NCI-H1092 (cell line): ENCODE measurements at regions not wholly inside any gene's neighbourhood (a gene's known extent, or its start where the extent isn't known, plus 50 kb on each side); places are given as distances from the start of the nearest gene placed in this dataset.

Experiments used
- DNase-seq: peaks from one replicate; lab custom pipeline; 2025; lab: John Stamatoyannopoulos, UW

DNA sequence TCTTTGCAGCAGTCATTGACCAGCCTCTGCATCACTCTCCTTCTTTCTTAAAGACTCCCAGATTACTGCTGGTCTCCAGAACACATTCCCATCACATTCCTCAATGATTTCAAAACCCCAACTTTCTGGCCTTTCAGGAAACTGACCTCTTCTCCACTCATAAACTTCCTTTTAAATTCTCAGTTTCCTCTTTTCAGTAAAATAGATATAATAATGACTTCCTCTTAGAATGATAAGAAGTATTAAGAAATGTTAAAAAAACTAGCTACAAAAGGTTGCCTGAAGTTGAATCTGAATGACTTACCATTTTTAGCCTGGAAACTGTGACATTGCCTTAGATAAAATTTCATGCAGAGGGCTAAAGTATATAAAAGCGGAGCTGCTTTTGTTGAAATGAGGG is 239.3 kb downstream of the OGFRL1 start:
- DNase-seq, result no peak

DNA sequence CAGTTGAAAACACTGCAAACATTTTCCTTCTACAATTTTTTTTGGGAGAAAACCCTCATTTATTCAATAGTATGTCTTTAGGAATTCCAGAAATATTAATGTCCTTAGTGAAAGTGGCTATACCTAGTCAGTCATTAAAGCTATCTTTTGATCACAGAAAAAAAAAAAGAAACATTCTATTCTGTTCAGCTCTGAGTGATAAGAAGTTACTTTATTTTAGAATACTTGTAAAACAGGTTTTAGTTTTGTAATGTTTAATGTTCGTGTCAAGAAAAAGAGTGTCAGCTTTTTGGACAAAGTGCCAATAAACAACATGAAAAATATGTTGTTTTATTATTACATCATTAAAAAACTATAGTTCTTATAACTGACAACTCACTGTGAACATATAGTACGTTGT is 240.4 kb downstream of the OGFRL1 start:
- DNase-seq, result no peak

DNA sequence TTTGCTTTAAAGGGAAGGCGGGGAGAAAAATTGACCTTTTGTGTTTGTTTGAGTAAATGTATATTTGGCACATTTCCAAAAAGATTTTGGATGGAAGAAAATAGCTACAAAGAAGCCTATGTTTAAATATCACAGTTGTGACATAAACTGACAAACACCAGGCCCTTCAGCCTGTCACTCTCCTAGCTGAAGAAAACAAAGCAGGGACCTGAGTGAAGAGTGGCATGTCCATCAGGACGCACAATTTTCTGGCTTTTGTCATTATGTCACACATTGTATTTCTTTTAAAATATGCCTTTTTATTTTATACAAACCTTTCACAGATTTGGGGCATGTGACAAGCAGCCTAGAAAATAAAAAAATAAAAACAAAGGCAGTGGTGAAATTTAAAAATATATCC is 241.2 kb downstream of the OGFRL1 start:
- DNase-seq, result no peak

DNA sequence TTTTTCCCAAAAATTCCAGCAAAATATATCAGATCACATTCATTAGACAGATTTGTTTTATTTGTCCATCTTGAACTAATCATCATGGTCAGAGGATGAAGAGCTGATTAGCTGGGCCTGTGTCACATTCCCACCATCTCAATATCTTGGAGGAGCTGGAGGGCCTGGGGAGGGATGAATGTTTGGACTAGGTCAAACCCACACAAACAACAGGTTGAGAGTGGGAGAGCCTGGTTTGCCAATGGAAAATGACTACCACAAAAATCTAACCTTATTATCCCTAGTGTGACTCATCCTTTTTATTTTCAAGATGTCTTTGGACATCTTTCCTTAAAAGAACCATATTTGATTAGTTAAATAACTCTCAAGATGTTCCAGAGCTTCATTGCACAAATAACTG is 242.4 kb downstream of the OGFRL1 start:
- no peak for DNase-seq

DNA sequence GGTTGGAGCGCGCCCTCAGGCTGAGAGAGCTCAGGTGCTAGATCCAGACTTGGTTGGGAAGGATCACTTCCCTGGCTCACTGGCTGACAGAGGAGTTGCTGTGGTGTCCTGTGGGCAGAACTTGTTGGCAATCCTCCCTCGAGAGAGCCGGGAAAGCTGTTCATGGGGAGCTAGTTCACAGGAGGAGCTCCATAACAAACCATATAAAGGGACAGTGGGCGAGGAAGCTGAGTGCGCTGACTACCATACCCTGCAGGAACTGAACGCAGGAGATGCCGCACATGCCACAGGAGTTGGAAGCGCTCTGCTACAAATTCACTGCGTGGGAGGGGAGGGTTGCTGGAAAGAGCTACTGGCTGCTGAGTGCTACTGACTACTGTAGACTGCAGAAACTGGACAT is 243.2 kb downstream of the OGFRL1 start:
- no peak for DNase-seq

DNA sequence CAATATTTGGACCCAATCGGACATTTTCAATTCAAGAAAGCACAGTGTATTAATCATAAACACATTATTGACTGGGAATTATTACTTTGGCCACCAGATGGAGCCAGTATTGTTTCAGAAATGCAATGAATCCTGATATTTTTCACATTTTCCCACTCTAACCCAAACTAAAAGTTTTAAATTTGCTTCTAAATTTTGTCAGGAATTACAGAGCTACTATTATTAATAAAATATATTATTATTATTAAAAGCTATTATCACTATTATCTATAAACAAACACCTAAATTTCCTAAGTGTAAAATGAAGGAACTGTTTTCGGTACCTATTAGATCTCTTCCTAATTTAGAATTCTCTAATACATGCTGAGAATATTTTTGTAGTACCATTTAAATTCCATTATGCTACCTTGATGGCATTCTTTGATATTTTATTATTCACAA is 245.3 kb downstream of the OGFRL1 start:
- DNase-seq, result no peak

DNA sequence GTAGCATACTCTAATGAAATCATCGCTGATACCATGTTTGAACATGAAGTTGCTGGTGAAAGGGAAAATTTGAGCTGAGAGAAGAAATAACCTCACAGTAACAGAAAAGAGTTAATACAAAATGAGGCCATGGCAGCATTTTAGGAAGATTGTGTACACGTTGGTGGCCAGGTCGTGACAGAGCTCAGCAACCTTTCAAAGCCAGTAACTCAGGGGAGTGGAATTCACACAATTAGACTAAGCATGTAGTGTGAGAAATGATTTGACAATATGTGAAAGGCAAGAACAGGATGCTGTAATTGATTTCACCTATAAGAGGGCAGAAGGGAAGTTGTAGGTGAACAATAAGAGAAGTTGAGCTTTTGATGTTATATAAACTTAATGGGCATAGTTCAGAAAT is 246.3 kb downstream of the OGFRL1 start:
- no peak for DNase-seq

DNA sequence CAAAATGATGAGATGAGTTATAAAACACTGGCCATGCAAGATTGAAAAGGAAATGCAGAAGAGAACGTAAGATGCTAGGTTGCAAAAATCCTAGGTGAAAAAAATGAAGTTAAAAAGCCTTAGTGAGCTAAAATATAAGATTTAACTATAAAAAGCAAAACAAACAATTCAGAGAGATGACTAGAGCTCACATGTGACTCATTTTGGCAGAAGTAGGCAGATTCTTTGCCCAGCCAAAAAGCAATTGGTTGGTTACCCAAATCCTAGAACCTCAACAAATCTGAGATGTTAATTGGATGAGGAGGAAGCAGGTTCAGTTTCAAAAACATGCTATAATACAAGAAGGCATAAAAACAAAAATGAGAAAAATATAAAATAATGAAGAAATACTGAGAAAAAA is 249.1 kb downstream of the OGFRL1 start:
- no peak for DNase-seq

DNA sequence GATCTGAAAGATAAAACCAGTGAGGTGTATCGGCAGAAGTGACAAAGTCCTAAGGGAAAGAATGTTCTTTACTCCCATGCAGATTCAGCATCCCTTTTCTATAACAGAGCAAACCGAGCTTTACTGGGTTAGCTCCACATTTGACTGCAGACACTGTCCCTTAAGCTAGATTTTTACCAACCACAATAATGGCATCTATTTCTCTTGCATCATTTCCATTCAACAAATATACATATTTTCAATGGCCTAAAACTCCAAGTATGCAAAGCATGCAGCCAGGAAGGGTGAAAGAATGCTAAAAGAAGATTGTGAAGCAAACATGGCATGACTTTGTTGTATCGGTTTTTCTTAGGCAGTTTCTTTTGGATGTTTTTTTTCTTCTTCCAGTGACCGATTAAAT is 255.4 kb downstream of the OGFRL1 start:
- no peak for DNase-seq

DNA sequence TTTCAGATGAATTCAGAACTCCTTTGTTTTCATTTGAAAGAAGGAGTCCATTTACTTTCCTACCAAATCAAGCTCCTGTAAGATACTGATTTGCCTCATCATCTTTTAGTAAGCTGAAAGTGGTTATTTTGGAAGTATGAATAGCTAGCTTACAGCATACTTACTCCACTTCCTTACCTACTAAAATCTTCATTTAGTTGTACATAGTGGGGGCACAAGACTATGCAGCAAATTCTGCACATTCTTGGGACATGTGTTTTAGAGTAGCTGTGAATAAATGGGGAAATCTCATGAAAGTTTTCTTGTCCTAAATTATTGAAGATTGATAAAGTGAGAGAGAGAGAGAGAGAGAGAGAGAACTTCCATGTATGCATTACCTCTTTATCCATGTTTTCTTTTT is 256.3 kb downstream of the OGFRL1 start:
- DNase-seq, result no peak

DNA sequence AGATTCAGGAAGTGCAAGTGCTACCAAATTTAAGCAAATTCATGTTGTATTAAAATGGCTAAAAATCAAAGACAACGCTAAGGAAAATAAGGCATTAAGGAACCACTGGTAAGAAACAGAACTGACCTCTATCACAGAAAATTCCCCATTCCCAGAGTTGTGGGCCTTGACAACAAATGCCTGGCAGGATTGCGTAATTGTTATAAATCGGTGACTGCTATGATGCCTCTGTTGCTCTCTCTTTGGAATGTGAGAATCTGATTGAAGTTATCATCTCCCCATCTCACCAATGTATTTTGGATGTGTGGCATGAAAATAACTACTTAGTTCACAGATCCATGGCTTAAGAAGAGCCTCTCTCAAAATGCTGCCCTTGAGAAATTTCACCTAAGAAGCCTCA is 257.3 kb downstream of the OGFRL1 start:
- DNase-seq, result no peak

DNA sequence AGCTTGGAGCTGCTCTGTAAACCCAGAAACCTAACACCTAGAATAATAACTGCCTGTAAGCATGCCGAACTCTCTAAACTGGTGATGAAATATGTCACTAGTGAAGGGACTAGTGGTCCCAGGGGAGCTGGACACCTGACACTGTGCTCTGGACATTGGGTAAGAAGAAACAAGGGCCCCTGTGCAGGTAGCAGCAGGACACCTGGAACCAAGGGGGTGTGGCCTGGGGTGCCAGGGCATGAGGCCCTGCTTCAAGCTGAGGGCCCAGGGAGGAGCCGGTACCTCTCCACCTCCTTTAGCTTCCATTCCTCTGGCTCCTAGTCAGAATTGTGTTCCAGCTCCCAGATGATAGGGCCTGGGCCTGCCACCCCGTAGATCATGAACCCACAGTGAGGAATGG is 263.2 kb downstream of the OGFRL1 start:
- no peak for DNase-seq

DNA sequence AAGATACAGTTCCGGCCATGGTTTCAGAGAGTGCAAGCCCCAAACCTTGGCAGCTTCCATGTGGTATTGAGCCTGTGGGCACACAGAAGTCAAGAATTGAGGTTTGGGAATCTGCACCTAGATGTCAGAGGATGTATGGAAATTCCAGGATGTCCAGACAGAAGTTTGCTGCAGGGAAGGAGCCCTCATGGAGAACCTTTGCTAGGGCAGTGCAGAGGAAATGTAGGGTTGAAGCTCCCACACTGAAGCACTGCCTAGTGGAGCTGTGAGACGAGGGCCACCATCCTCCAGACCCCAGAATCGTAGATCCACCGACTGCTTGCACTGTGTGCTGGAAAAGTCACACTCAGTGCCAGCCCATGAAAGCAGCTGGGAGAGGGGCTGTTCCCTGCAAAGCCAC is 267.5 kb downstream of the OGFRL1 start:
- DNase-seq, result no peak

DNA sequence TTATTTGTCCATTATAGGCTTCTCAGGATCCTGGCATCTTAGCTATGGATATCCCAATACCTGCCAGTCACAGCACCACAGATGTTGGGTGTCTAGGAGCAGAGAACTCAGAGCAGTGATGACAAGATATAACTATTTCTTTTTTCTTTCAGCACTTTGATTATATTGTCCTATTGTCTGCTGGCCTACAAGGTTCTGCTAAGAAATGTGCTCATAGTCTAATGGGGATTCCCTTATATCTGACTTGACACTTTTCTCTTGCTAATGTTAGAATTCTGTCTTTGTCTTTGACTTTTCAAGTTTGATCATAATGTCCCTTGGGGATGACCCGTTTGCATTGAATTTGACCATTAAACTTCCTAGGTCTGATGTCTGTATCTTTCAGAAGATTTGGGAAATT is 270.4 kb downstream of the OGFRL1 start:
- no peak for DNase-seq

DNA sequence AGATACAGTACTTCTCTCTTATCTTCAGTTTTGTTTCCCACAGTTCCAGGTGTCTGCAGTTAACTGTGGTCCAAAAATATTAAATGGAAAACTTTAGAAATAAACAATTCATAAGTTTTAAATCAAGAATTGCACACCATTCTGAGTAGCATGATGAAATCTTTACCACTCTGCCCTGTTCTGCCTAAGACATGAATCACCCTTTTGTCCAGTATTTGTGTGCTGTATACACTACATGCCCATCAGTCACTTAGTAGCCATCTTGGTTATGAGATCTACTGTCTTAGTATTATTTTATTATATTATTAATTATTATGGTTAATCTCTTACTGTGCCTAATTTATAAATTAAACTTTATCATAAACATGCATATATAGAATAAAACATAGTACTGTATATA is 279.0 kb downstream of the OGFRL1 start:
- no peak for DNase-seq

DNA sequence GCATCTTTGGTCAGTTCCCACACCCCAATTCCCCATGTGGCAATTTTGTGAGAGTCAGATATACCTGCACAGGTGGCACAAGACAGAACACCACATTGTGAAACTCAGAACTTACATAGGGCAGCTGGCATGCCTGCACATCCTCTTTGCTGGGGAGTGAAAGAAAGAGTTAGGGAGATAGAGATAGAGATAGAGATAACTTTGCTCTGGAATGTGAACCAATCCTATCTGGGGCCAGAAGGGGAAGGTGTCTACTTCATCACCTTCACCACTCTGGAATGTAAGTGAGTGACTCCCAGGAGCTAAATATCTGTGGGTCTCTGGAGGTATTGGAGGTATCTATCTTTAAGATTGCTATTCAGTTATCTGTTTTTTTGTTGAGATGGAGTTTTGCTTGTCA is 289.2 kb downstream of the OGFRL1 start:
- no peak for DNase-seq

DNA sequence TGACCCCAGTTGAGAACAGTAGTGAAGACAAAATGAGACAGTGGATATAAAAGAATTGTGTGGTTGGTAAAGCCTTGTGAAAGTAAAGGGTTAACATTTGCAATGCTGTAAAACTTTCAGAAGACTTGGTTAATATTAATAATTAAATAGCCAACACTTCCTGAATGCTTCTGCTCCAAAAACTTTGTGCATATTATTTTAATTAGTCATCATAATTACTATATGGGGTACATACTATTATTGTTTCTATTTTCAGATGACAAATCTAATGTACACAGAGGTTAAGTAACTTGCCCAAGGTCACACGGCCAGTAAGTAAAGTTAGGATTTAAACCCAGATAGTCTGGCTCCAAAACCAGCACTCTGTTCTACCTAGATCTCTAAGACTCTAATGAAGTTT is 291.3 kb downstream of the OGFRL1 start:
- DNase-seq, result no peak

DNA sequence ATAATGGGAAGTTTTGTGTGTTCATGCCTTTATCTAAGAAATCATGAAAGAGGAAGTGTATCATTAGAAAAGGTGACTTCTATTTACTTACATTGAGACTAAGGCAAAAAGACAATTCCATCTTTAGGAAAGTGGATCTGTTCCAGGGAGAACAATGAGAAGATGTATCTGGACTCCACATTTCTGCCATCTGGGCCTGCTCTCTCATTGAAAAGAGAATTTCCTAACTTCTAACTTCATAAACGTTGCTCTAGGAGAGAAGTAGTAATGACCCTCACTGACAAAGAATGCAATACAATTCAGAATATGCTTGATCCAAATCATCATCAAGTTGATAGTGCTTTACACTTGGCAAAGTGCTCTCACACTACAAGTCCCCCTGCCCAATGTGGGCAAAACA is 294.2 kb downstream of the OGFRL1 start:
- no peak for DNase-seq

DNA sequence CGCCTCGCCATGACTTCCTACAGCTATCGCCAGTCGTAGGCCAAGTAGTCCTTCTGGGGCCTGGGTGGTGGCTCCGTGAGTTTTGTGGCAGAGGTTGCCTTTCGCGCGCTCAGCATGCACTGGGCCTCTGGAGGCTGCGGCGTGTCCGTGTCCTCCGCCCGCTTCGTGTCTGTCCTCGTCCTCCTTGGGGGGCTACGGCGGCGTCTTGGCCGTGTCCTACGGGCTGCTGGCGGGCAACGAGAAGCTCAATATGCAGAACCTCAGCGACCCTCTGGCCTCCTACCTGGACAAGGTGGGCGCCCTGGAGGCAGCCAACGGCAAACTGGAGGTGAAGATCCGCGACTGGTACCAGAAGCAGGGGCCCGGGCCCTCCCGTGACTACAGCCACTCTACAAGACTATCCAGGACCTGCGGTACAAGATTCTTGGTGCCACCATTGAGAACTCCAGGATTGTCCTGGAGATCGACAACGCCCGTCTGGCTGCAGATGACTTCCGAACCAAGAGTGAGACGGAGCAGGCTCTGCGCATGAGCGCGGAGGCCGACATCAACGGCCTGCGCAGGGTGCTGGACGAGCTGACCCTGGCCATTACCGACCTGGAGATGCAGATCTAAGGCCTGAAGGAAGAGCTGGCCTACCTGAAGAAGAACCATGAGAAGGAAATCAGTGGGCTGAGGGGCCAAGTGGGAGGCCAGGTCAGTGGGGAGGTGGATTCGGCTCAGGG is 296.3 kb downstream of the OGFRL1 start:
- DNase-seq, result no peak

DNA sequence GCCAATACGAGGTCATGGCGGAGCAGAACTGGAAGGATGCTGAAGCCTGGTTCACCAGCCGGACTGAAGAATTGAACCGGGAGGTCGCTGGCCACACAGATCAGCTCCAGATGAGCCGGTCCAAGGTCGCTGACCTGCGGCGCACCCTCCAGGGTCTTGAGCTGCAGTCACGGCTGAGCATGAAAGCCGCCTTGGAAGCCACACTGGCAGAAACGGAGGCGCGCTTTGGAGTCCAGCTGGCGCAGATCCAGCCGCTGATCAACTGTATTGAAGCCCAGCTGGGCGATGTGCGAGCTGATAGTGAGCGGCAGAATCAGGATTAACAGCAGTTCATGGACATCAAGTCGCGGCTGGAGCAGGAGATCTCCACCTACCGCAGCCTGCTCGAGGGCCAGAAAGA is 296.9 kb downstream of the OGFRL1 start:
- DNase-seq, result no peak

DNA sequence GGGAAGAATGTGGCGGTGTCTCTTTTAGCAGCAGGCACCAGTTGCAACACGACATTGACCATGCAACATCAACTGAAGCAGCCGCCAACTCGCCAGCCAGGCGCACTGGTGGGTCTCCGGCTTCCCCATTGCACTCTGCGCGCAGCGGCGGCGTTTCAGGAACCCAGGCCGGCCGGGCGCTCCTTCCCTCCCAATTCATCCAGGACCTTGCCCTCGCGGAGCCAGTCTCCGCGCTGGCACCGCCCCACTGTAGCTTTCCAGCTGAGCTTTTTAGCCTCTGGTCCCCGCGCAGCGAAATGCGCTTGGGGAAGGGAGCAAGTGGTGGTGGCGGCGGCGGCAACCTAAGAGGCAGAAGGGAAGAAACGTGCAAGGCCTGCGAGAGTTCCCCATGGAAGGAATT is 297.9 kb upstream of the RIMS1 start:
- DNase-seq, result no peak

DNA sequence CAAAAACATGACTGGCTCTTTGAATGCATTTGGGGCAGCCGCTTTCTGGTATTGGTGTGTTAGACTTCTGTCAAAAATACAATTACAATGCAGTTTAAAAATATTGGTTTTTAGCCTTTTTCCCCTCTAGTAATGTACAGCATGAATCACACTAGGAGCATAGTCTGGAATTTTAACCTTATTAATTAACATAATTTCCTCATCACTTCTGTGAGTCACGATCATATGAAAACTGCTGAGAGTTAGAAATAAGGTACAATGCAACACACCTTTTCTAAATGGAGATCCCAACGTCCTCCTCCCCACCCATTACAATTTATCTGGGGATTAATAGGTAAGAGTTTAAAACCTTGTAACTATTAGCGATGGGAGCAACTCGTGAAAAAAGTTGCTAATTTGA is 297.1 kb upstream of the RIMS1 start:
- DNase-seq, result no peak

DNA sequence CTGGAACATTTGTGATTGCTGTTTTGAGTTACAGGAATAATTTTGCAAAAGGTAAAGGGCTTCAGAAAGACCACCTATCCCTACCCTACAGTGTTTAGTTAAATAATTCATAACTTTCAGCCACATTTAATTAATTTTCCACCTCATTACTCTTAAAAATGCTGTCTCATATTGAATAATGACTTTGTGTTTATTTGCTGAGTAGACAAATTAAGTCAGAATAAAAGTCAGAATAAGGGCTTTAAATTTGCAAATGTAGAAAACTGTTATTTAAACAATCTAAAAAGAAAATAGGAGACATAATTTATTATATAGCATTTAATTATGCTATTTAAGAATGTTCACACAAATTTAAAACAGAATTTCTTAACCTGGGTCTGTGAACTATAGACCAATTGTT is 293.7 kb upstream of the RIMS1 start:
- no peak for DNase-seq

DNA sequence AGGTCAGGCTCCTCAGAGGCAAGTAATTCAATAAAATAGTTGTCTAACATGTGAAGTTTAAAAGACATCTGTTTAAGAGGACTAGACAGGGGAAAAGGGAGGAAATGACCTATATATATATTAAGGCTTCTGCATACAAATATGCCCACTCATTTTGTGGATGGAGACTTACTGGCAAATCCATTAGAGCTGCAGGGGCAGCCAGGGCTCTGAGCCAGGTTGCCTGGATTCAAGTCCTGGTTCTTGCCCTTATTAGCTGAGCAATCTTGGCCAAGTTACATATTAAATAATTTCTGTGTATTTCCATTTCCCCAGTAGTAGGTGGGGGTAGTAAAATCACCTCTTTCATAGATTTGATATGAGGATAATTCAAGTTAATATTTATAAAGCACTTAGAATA is 287.0 kb upstream of the RIMS1 start:
- no peak for DNase-seq
